ENCODE measurements at regions not wholly inside any gene's neighbourhood (a gene's known extent, or its start where the extent isn't known, plus 50 kb on each side); places are given as distances from the start of the nearest gene placed in this dataset.

GRCh38 chr14:22390824-22391461, 198.1 kb downstream of the DAD1 start (continued):
- no peak for TF ChIP-seq ATF2 (IDR thresholded peaks at IDR 0.05; ENCODE audit: low read length)
- TF ChIP-seq SIRT6 (IDR thresholded peaks at IDR 0.05; ENCODE audit: low read length), result no peak
- no peak for TF ChIP-seq NRF1 (IDR thresholded peaks at IDR 0.05; ENCODE audit: low read depth, low read length)
- no peak for TF ChIP-seq CEBPB (IDR thresholded peaks at IDR 0.05; ENCODE audit: low read depth, low read length)
- no peak for TF ChIP-seq E2F6 (IDR thresholded peaks at IDR 0.05)
- TF ChIP-seq SUZ12 (IDR thresholded peaks at IDR 0.05; ENCODE audit: low read length), result no peak
